Cardiac muscle cell (in vitro differentiated cells and primary cell): ENCODE measurements at regions not wholly inside any gene's neighbourhood (a gene's known extent, or its start where the extent isn't known, plus 50 kb on each side); places are given as distances from the start of the nearest gene placed in this dataset.

Experiments
- DNase-seq, 2 donors: peaks; one replicate each; pipeline versions ENCODE4 v3.0.0 to v3.0.0-alpha.2; 2010 to 2017; ENCODE audit warnings: low read depth in 1 of 2, low spot score in 1 of 2
- H3K27ac ChIP-seq: fragments of 200-600 bp; sonication (generic); 2 replicates; pipeline ENCODE4 v1.5.1; 2016
- H3K27me3 ChIP-seq: fragments of 200-600 bp; sonication (generic); 2 replicates; pipeline ENCODE4 v1.6.0; 2016; ENCODE audit warnings: control low read depth
- H3K36me3 ChIP-seq: fragments of 200-600 bp; sonication (generic); 2 replicates; pipeline ENCODE4 v1.5.1; 2016; ENCODE audit warnings: control low read depth
- H3K4me1 ChIP-seq: fragments of 200-600 bp; sonication (generic); 2 replicates; pipeline ENCODE4 v1.8.1; 2017; ENCODE audit warnings: low read depth, mild to moderate bottlenecking, mixed run types
- H3K4me3 ChIP-seq: fragments of 200-600 bp; sonication (generic); 2 replicates; pipeline ENCODE4 v1.5.1; 2016; ENCODE audit warnings: mild to moderate bottlenecking
- H3K9me3 ChIP-seq: fragments of 200-600 bp; sonication (generic); 2 replicates; pipeline ENCODE4 v1.5.1; 2017; ENCODE audit warnings: low read depth, mild to moderate bottlenecking, control low read depth
- TF ChIP-seq, protein P1 (sequence below): IDR thresholded peaks from 2 replicates; pipeline ENCODE4 v1.5.1; 2012; ENCODE audit warnings: low read depth, mild to moderate bottlenecking, low read length

DNA sequence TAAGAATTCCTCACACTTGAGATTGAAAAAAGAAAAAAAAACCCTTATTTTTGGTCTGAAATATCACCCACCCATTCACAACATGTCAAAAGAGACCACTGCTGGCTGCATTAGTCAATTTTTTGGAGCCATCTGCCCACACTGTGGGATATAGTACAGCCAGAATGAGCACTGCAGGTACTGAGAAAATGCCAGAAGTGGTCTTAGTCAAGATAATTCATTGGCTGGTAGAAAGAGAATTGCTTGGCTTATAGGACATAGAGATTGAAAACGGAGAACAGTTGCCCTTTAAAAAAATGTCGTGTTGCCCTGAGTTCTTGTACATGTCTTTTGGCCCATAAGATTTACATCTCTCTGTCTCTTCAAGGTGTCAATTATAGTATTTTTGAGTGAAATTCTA, 1899.5 kb downstream of the OLFM4 start:
- H3K4me1 ChIP-seq: no peaks in the 10 kb centered on the region
- no peaks in the 10 kb centered on the region for H3K27me3 ChIP-seq
- TF ChIP-seq, protein P1, sequence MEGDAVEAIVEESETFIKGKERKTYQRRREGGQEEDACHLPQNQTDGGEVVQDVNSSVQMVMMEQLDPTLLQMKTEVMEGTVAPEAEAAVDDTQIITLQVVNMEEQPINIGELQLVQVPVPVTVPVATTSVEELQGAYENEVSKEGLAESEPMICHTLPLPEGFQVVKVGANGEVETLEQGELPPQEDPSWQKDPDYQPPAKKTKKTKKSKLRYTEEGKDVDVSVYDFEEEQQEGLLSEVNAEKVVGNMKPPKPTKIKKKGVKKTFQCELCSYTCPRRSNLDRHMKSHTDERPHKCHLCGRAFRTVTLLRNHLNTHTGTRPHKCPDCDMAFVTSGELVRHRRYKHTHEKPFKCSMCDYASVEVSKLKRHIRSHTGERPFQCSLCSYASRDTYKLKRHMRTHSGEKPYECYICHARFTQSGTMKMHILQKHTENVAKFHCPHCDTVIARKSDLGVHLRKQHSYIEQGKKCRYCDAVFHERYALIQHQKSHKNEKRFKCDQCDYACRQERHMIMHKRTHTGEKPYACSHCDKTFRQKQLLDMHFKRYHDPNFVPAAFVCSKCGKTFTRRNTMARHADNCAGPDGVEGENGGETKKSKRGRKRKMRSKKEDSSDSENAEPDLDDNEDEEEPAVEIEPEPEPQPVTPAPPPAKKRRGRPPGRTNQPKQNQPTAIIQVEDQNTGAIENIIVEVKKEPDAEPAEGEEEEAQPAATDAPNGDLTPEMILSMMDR: no peak
- no peak overlapping the region for H3K27ac ChIP-seq
- no peak for DNase-seq
- no peak overlapping the region for H3K4me3 ChIP-seq
- no peaks in the 10 kb centered on the region for H3K36me3 ChIP-seq
- H3K9me3 ChIP-seq: no peaks in the 10 kb centered on the region

DNA sequence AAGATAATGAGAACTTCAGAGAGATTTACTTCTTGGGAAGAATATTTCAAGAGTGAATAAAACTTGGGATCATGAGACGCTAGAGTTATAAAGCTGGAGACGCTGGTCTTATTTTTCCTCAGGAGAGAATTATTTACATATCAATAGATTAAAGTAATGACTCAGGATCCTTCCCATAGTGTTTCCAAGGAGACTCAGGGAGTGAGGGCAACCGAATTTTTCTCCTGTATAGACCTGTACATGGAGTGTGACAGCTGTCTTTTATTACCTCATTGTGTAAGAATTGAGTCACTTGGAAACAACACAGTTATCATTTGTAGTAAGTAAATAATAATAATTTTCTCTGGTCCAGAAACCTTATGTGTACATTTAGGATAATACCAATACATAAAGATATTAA, 1905.5 kb downstream of the OLFM4 start:
- Histone ChIP-seq H3K4me3 (no peak overlapping the region), H3K4me1 (no peaks in the 10 kb centered on the region), H3K27ac (no peak overlapping the region), H3K27me3 (no peaks in the 10 kb centered on the region), H3K9me3 (no peaks in the 10 kb centered on the region), H3K36me3 (no peaks in the 10 kb centered on the region)
- no peak for DNase-seq
- TF ChIP-seq, protein P1: no peak

DNA sequence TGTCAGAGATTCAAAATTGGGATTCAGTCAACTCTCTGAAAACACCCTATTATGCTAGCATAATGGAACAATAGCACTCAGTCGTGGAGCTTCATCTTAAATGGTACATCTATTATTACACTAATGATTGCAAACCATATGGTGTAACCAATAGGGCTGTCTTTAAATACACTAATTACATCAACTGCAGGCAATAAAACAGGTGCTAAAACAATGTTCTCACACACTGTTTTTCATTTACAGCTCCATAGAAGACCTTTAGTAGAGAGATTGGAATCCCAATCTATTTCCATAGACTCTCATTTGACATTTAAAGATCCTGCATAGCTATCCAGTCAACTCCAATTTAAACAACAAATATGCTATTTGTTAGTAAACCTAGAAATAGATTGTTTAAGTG, 1917.4 kb downstream of the OLFM4 start:
- Histone ChIP-seq H3K27ac (no peak overlapping the region), H3K4me1 (no peaks in the 10 kb centered on the region), H3K27me3 (no peaks in the 10 kb centered on the region), H3K4me3 (no peak overlapping the region), H3K36me3 (no peaks in the 10 kb centered on the region), H3K9me3 (no peaks in the 10 kb centered on the region)
- no peak for DNase-seq
- TF ChIP-seq, protein P1: no peak

DNA sequence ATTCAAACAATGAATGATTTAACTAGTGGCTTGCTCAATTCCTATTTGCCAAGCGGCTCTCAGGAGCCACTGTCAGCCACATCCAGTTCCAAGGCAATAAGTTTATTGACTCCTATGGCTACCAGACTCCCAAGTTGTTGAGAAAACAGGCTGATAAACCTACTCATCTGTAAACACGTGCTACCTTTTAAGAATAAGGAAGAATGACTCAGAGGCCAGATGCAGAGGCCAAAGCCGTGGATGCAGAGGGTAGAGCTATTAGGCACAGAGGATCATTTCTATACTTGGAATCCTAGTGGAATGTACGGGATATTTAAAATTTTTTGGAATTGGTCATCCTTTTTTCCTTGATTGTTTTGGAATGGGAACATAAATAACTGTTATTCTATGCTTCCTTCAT, 1921.1 kb downstream of the OLFM4 start:
- no peaks in the 10 kb centered on the region for H3K9me3 ChIP-seq
- H3K27me3 ChIP-seq: no peaks in the 10 kb centered on the region
- no peaks in the 10 kb centered on the region for H3K4me1 ChIP-seq
- no peaks in the 10 kb centered on the region for H3K36me3 ChIP-seq
- DNase-seq: no peak
- H3K4me3 ChIP-seq: no peak overlapping the region
- no peak overlapping the region for H3K27ac ChIP-seq
- TF ChIP-seq, protein P1: no peak

DNA sequence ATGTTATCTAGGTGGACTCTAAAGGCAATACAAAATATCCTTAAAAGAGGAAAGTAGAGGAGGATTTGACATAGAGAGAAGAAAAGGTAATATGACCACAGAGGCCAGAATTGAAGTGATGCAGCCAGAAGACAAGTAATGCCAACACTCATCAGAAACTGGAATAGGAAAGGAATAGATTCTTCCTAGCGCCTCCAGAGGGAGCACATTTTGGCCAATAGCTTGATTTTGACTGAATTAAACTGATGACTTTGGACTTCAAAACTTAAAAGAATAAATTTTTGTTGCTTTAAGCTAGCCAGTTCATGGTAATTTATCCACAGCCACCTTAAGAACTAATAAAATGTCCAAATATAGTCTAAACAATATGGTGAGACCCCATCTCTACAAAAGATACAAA, 1921.9 kb downstream of the OLFM4 start:
- no peak overlapping the region for H3K4me3 ChIP-seq
- no peaks in the 10 kb centered on the region for H3K4me1 ChIP-seq
- TF ChIP-seq, protein P1: no peak
- H3K36me3 ChIP-seq: no peaks in the 10 kb centered on the region
- H3K9me3 ChIP-seq: no peaks in the 10 kb centered on the region
- DNase-seq: no peak
- H3K27ac ChIP-seq: no peak overlapping the region
- no peaks in the 10 kb centered on the region for H3K27me3 ChIP-seq

DNA sequence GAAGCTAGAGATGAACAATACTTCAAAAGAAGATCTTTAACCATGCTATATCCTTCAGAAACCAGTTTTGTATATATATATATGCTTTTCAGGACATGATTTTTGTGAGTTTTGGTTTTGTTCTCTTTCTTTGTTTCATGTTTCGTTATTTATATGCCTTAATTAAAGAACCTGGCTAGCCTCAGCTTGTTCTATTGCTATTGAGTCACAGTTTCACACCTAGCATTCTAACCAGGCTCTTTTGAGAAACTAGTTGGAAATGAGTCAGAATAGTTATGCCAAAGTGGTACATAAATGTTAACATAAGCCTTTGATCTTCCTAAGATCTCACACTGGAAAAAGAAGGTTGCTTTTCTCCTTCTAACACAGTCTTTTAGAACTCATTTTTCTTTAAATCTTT, 1925.2 kb downstream of the OLFM4 start:
- TF ChIP-seq, protein P1: no peak
- no peaks in the 10 kb centered on the region for H3K9me3 ChIP-seq

More for the DNA sequence above, 1925.2 kb downstream of the OLFM4 start:
- Histone ChIP-seq H3K4me1 (no peaks in the 10 kb centered on the region), H3K36me3 (no peaks in the 10 kb centered on the region), H3K27ac (no peak overlapping the region), H3K27me3 (no peaks in the 10 kb centered on the region), H3K4me3 (no peak overlapping the region)
- no peak for DNase-seq
